ENCODE measurements at regions not wholly inside any gene's neighbourhood (a gene's known extent, or its start where the extent isn't known, plus 50 kb on each side); places are given as distances from the start of the nearest gene placed in this dataset.
"Not testable (repeated sequence)": the region's sequence is repeated elsewhere in the genome, so short reads cannot be mapped to it uniquely, and the experiment has no call there.

- Histone ChIP-seq H3K4me1 (no peaks in the 10 kb centered on the region), H3K27me3 (no peaks in the 10 kb centered on the region), H3K4me3 (no peak overlapping the region), H3K27ac (no peak overlapping the region), H3K36me3 (no peaks in the 10 kb centered on the region), H3K9me3 (peaks cover 0 to 3% (median 0%) of the 10 kb centered on the region in 4 donors)
- intact Hi-C loops (cut with DNase I): no loop called here
- DNase-seq: no peak
- 92 to 94% methylated on average over 7 of the region's 7 CpGs for WGBS, 2 donors
- TF ChIP-seq EP300 (IDR thresholded peaks at IDR 0.05) (no peak), POLR2AphosphoS5 (IDR thresholded peaks at IDR 0.05) (no peak), CTCF (IDR thresholded peaks at IDR 0.05) (no peak), POLR2A (IDR thresholded peaks at IDR 0.05) (no peak)
Measured at GRCh38 chr7:51824050-51824449, 507.4 kb upstream of the COBL start.

GRCh38 chr7:51823437-51823836, 506.8 kb upstream of the COBL start:
- Histone ChIP-seq H3K27me3 (no peaks in the 10 kb centered on the region), H3K36me3 (no peaks in the 10 kb centered on the region), H3K9me3 (peaks cover 0 to 3% (median 0%) of the 10 kb centered on the region in 4 donors), H3K27ac (no peak overlapping the region), H3K4me3 (no peak overlapping the region), H3K4me1 (no peaks in the 10 kb centered on the region)
- no peak for DNase-seq
- 80 to 83% methylated on average over 3 of the region's 3 CpGs for WGBS, 2 donors
- TF ChIP-seq CTCF (IDR thresholded peaks at IDR 0.05) (no peak), EP300 (IDR thresholded peaks at IDR 0.05) (no peak), POLR2A (IDR thresholded peaks at IDR 0.05) (no peak), POLR2AphosphoS5 (IDR thresholded peaks at IDR 0.05) (no peak)
- intact Hi-C loops (cut with DNase I): no loop called here

- intact Hi-C loops (cut with DNase I): no loop called here
- H3K4me1 ChIP-seq: no peaks in the 10 kb centered on the region
- TF ChIP-seq CTCF (IDR thresholded peaks at IDR 0.05): no peak
- no peak for TF ChIP-seq POLR2AphosphoS5 (IDR thresholded peaks at IDR 0.05)
- TF ChIP-seq EP300 (IDR thresholded peaks at IDR 0.05): no peak
- TF ChIP-seq POLR2A (IDR thresholded peaks at IDR 0.05): no peak
- H3K4me3 ChIP-seq: no peak overlapping the region
- no peak overlapping the region for H3K27ac ChIP-seq
- H3K9me3 ChIP-seq: peaks cover 0 to 3% (median 0%) of the 10 kb centered on the region in 4 donors
- no peaks in the 10 kb centered on the region for H3K36me3 ChIP-seq
- WGBS, 2 donors: 79 to 92% methylated on average over 5 of the region's 5 CpGs
- no peaks in the 10 kb centered on the region for H3K27me3 ChIP-seq
- DNase-seq: no peak
Measured at GRCh38 chr7:51817694-51818225, 501.2 kb upstream of the COBL start.

GRCh38 chr7:51805783-51806431, 489.3 kb upstream of the COBL start:
- H3K4me3 ChIP-seq; H3K4me1 ChIP-seq; H3K9me3 ChIP-seq; H3K27ac ChIP-seq; intact Hi-C loops (cut with DNase I); H3K36me3 ChIP-seq; H3K27me3 ChIP-seq; DNase-seq: not testable (repeated sequence)
- 92 to 96% methylated on average over 41 of the region's 41 CpGs for WGBS, 2 donors

GRCh38 chr7:51802718-51803117, 486.1 kb upstream of the COBL start:
- Histone ChIP-seq H3K9me3 (no peaks in the 10 kb centered on the region), H3K27me3 (no peaks in the 10 kb centered on the region), H3K4me3 (no peak overlapping the region), H3K36me3 (no peaks in the 10 kb centered on the region), H3K4me1 (no peaks in the 10 kb centered on the region), H3K27ac (no peak overlapping the region)
- TF ChIP-seq EP300 (IDR thresholded peaks at IDR 0.05): no peak
- TF ChIP-seq POLR2A (IDR thresholded peaks at IDR 0.05): no peak
- TF ChIP-seq POLR2AphosphoS5 (IDR thresholded peaks at IDR 0.05): no peak
- TF ChIP-seq CTCF (IDR thresholded peaks at IDR 0.05): no peak
- no peak for DNase-seq
- intact Hi-C loops (cut with DNase I): no loop called here
- WGBS, 2 donors: 44 to 56% methylated on average over 5 of the region's 5 CpGs

Data from sigmoid colon (tissue), 6 donors.